ENCODE measurements at regions not wholly inside any gene's neighbourhood (a gene's known extent, or its start where the extent isn't known, plus 50 kb on each side); places are given as distances from the start of the nearest gene placed in this dataset.
"Not testable (repeated sequence)": the region's sequence is repeated elsewhere in the genome, so short reads cannot be mapped to it uniquely, and the experiment has no call there.

GRCh38 chr10:64682043-64682442 is 1160.8 kb downstream of the REEP3 start:
- no peak for DNase-seq (ENCODE audit: low read depth)
- no peak for TF ChIP-seq CTCF (IDR thresholded peaks at IDR 0.05; ENCODE audit: insufficient read depth, low read depth, low read length)

GRCh38 chr10:64690194-64690593 is 1169.0 kb downstream of the REEP3 start:
- no peak overlapping the region for H3K4me3 ChIP-seq (ENCODE audit: low read depth, low read length)
- no peak for DNase-seq (ENCODE audit: low read depth)
- no peak for TF ChIP-seq CTCF (IDR thresholded peaks at IDR 0.05; ENCODE audit: insufficient read depth, low read depth, low read length)

More at GRCh38 chr10:64682043-64682442, 1160.8 kb downstream of the REEP3 start:
- H3K4me3 ChIP-seq (ENCODE audit: low read depth, low read length) = no peak overlapping the region

GRCh38 chr10:64699244-64699643 is 1178.0 kb downstream of the REEP3 start:
- no peak for DNase-seq (ENCODE audit: low read depth)

GRCh38 chr10:64702086-64702485 is 1180.9 kb downstream of the REEP3 start:
- H3K4me3 ChIP-seq (ENCODE audit: low read depth, low read length); DNase-seq (ENCODE audit: low read depth): not testable (repeated sequence)

More at GRCh38 chr10:64699244-64699643, 1178.0 kb downstream of the REEP3 start:
- TF ChIP-seq CTCF (IDR thresholded peaks at IDR 0.05; ENCODE audit: insufficient read depth, low read depth, low read length) = no peak
- no peak overlapping the region for H3K4me3 ChIP-seq (ENCODE audit: low read depth, low read length)

- DNase-seq (ENCODE audit: low read depth) = no peak
- no peak overlapping the region for H3K4me3 ChIP-seq (ENCODE audit: low read depth, low read length)
- TF ChIP-seq CTCF (IDR thresholded peaks at IDR 0.05; ENCODE audit: insufficient read depth, low read depth, low read length) = no peak
Observed at GRCh38 chr10:64708884-64709681, 1187.9 kb downstream of the REEP3 start.

GRCh38 chr10:64726466-64726865 is 1205.3 kb downstream of the REEP3 start:
- no peak overlapping the region for H3K4me3 ChIP-seq (ENCODE audit: low read depth, low read length)
- TF ChIP-seq CTCF (IDR thresholded peaks at IDR 0.05; ENCODE audit: insufficient read depth, low read depth, low read length) = no peak
- no peak for DNase-seq (ENCODE audit: low read depth)

GRCh38 chr10:64731016-64731415 is 1209.8 kb downstream of the REEP3 start:
- TF ChIP-seq CTCF (IDR thresholded peaks at IDR 0.05; ENCODE audit: insufficient read depth, low read depth, low read length) = no peak
- DNase-seq (ENCODE audit: low read depth) = no peak
- no peak overlapping the region for H3K4me3 ChIP-seq (ENCODE audit: low read depth, low read length)
